NCI-H1930 (cell line): ENCODE measurements at regions not wholly inside any gene's neighbourhood (a gene's known extent, or its start where the extent isn't known, plus 50 kb on each side); places are given as distances from the start of the nearest gene placed in this dataset.

Experiments
- DNase-seq, 2 experiments: peaks; one replicate each; lab custom pipeline; 2025; lab: John Stamatoyannopoulos, UW

DNA sequence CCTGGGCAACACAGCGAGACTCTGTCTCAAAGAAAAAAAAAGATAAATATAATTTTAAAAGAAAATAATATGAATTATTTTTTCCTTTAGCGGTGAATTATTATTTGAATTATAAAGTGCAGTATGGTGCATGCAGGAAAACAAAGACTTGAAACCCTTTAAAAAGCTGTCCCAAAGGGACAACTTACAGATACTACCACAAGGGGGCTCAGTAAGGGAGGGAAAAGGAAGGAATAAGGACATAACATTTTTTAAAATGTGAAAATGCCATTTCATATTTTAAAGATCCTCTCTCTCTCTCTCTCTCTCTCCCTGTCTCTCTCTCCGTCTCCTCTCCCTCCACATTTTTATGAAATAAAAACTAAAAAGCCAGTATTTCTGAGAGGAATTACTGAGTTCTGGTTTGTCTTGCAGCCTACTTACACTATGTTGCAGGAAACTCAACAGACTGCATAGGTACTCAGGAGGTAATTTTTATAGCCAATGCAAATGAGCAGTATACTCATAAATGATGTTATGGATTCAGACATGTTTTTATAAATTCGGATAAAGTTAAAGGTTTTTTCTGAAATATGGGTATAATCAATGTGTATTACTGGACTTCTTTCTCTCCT is 455.0 kb upstream of the GJE1 start:
- no peak for DNase-seq

GRCh38 chr6:141675957-141676356 is 456.8 kb upstream of the GJE1 start:
- no peak for DNase-seq

DNA sequence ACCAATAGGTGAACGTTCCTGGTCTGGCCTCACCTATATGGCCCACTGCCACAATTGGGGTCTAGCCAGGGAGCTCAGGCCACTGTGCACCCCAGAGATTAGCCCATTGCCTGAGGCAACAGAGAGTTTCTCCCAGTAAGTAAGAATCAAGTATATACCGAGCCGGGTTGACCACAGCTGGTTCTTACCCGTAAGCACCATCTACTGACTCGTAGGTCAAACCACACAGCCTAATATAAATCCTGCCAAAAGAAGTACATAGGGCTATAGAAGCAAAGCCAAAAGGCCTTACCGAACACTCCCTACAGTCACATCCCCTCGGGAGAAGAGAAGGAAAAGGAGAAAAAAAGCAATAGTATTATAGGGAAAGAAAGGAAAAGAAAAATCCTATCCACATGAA is 463.6 kb upstream of the GJE1 start:
- DNase-seq, result no peak

GRCh38 chr6:141667580-141668309 is 465.0 kb upstream of the GJE1 start:
- no peak for DNase-seq

GRCh38 chr6:141666187-141666586 is 466.5 kb upstream of the GJE1 start:
- no peak for DNase-seq

- DNase-seq, result no peak
Measured at GRCh38 chr6:141664744-141665143, 468.0 kb upstream of the GJE1 start.

DNA sequence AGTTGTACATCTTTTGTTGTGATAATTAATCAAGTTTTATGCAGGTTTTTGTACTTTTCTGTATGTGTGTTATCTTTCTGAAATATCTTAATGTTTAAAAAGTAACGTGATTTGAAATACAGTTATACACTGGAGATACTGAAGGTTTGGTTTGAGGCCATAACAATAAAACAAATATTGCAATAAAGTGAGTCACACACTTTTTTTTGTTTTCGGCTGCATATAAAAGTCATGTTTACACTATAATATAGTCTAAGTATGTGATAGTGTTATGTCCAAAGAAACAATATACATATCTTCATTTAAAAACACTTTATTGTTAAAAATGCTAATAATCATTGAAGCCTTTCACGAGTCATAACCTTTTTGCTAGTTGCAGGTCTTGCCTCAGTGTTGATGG is 473.1 kb upstream of the GJE1 start:
- no peak for DNase-seq

DNA sequence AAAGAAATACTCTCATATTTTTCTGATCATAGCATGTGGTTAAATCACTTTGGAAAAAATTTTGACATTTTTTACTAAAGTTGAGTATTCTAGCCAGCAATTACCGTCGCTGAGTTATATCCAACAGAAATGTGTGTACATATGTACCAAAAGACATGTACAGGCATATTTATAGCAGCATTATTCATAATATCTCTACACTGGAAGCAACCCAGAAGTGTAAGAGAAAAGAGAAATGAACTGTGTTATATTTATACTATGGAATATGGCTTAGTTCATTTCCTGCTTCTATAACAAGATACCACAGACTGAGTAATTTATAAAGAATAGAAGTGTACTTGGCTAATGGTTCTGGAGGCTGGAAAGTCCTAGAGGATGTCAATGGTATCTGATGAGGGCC is 474.0 kb upstream of the GJE1 start:
- no peak for DNase-seq

DNA sequence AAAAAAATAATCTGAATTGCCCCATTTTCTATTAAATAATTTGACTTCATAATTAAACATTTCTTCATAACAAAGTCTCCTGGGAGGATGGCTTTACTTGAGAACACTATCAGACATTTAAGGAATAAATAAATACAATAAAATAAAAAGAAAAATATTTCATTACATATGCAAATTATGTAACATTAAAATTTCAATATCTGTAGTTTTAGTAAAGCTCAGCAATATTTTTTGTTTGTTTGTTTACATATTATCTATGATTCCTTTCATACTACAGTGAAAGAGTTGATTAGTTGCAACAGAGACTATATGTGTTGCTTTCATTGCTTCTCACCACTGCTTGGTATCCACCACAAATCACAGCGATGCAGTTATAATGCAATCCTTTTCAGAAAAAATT is 474.9 kb upstream of the GJE1 start:
- DNase-seq, result no peak

DNA sequence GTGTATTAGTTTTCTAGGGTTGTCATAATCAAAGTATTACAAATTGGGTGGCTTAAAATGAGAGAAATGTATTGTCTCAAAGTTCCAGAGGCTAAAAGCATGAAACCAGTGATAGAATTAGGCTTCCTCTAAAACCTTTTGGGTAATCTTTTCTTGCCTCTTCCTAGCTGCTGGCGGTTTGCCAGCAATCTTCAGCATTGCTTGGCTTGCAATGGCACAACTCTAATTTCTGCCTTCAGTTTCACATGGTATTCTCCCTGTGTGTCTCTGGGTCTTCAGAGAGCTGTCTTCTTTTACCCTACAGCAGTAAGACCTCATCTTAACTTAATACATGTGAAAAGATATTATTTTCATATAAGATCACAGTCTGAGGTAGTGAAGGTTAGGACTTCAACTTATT is 479.1 kb upstream of the GJE1 start:
- no peak for DNase-seq

- DNase-seq, result no peak
Measured at GRCh38 chr6:141641951-141642350, 490.8 kb upstream of the GJE1 start.

- no peak for DNase-seq
Measured at GRCh38 chr6:141641406-141641805, 491.3 kb upstream of the GJE1 start.

GRCh38 chr6:141635621-141636020 is 497.1 kb upstream of the GJE1 start:
- DNase-seq, result no peak

DNA sequence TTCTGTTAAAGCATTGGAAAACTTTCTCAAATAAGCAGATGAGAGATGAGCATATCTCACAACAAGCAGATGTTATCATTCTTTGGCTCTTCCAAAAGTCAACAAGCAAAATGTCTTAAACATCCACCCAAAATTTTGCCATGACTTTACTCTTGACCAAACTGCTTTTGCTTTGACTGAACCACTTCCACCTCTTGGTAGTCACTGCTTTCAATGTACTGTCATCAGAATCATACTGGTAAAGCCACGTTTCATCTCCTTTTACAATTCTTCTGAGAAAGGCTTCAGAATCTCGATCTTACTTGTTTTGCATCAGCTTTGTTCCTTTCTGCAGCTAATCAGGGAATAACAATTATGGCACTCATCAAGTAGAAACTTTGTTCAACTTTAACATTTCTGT is 498.5 kb upstream of the GJE1 start:
- no peak for DNase-seq

GRCh38 chr6:141624301-141624700 is 508.4 kb upstream of the GJE1 start:
- no peak for DNase-seq

- no peak for DNase-seq
Measured at GRCh38 chr6:141618180-141618581, 514.5 kb upstream of the GJE1 start.

DNA sequence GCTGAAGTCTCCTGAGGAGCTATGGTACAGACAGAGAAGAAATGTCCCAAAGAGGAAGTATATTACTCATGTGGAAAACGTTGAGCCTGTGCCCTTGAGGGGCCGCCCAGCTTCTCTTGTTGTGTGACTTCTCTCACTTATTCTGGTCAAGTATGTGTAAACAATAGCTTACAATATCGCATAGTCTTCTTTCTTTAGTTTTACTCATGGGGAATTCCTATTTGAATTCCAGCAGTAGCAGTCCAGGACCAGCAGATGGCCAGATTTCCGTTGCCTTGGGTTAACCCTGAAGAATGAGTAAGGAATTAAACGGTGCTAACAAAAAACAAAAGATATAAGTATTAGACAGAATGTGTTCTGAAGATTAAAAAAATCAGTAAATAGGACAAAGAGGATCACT is 522.0 kb upstream of the GJE1 start:
- DNase-seq, result no peak

GRCh38 chr6:141607956-141608355 is 524.8 kb upstream of the GJE1 start:
- no peak for DNase-seq

DNA sequence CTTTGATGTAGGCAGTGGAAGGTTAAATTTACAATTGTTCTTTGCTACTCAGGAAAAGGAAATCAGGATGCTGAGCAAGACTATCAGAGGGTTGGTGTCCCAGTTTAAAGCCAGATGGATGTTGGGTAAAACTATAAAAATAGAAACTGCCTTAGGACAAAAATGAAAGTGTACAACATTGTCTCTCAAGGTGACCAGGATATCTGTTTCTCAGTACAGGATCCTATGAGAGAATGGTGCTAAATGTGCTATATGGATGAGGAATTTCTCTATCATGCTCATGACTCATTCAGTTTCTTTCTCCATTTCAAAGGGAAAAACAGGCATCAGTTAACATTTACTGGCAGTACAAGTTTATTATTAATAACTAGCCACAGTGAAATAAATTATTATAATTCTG is 534.2 kb upstream of the GJE1 start:
- DNase-seq, result no peak

DNA sequence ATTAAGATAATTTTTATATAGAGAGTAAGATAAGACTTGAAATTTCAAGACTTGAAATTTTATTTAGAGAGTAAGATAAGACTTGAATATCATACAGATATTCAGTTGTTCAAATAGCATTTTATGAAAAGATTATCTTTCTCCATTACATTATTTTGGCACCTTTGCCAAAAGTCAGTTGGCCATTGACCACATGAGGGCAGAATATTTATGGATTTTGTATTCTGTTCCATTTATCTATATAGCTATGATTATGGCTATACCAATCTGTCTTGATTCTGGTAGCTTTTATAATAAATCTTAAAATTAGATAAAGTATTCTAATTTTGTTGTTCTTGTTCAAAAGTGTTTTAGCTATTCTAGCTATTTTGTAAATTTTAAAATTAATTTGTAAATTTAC is 537.9 kb upstream of the GJE1 start:
- no peak for DNase-seq

- no peak for DNase-seq
Measured at GRCh38 chr6:141593311-141593710, 539.4 kb upstream of the GJE1 start.

DNA sequence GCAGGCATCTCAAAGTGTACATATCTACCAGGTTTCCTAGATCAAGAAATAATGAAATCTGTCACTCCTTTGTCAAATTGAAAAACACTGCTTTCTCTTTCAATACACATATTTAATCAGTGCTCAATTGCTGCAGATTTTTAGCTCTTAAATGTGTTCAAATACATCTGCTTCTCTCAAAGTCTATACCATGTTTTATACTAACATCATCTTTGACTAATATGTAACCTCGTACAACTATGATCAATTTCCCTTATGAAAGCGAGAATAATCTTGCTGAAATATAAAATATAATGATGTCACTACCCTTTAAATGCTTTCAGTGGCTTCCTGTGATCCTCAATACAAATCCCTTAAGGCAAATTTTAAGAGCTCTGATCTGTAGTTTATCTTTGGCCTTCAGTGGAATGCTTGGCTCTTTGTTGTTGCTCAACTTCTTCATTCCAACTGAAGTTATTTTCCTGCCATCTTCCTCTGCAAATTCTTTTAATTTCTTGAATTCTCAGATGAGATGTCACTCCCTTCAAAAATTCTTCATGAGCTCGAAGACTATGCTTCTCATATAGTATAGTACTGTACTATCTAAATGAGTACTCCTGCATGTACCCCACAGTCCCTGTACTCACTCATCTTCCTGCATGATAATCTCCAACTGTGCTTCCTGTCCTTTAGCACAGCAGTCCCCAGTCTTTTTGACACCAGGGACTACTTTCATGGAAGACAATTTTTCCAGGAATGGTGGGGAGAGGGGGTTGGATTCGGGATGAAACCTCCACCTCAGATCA is 545.1 kb upstream of the GJE1 start:
- DNase-seq, result no peak

DNA sequence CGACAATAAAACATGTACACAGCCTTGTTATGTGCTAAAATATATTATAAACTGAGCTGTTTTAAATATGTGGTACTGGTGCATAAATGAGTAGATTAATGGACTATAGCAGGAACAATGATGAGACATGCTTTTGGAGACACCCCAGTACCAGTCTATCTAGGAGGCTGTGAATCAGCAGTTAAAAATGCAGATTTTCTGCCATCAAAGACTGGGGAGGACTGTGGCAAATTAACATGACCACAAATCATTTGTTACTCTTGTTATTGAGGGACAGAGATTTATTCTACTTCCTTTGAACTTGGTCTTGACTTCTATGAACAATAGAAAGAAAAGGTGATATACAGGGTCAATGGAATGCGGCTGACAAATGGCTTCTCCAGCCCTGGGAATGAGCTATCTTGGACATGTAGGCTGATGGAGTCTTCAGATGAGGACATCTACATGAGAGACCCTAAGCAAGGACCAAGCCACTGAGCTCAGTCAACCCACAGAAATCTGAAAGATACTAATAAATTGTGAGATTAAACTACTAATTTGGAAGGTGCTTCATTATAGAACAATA is 551.7 kb upstream of the GJE1 start:
- DNase-seq, result no peak
